Lower leg skin (tissue), 3 donors: ENCODE measurements at regions not wholly inside any gene's neighbourhood (a gene's known extent, or its start where the extent isn't known, plus 50 kb on each side); places are given as distances from the start of the nearest gene placed in this dataset.

Experiments
- CTCF ChIP-seq, 3 donors: fragments of 450-650 bp; IDR thresholded peaks; one replicate each; pipeline ENCODE4 v1.5.1; 2016; ENCODE audit warnings: antibody characterized with exemption in 3 of 3, mild to moderate bottlenecking in 3 of 3, moderate library complexity in 2 of 3
- POLR2A ChIP-seq, 2 donors: fragments of 450-650 bp; IDR thresholded peaks; one replicate each; pipeline ENCODE4 v1.6.1; 2016 to 2017; ENCODE audit warnings: antibody characterized with exemption in 2 of 2, mild to moderate bottlenecking in 1 of 2, moderate library complexity in 1 of 2

- TF ChIP-seq CTCF (IDR thresholded peaks at IDR 0.05) (no peak), POLR2A (IDR thresholded peaks at IDR 0.05) (no peak)
These were observed 273.2 kb upstream of the GADL1 start for GRCh38 chr3:31167666-31168065.
